ENCODE measurements at regions not wholly inside any gene's neighbourhood (a gene's known extent, or its start where the extent isn't known, plus 50 kb on each side); places are given as distances from the start of the nearest gene placed in this dataset.

GRCh38 chr2:120547662-120548061 is 188.0 kb upstream of the GLI2 start:
- Histone ChIP-seq H4K20me1 (ENCODE audit: insufficient read depth, low read length) (no peaks in the 10 kb centered on the region), H3K36me3 (ENCODE audit: insufficient read depth, low read length) (no peaks in the 10 kb centered on the region), H3K79me2 (ENCODE audit: insufficient read depth, low read length) (no peaks in the 10 kb centered on the region), H3K9ac (ENCODE audit: low read length) (no peak overlapping the region), H3F3A (ENCODE audit: insufficient read depth, low read length) (no peaks in the 10 kb centered on the region), H2AFZ (ENCODE audit: low read length) (no peak overlapping the region), H3K27me3 (ENCODE audit: insufficient read depth, low read length) (no peaks in the 10 kb centered on the region; the same call in 1 of the 2 replicates), H3K9me2 (ENCODE audit: low read depth, low read length) (no peaks in the 10 kb centered on the region), H3K4me3 (ENCODE audit: low read depth, low read length, poor library complexity, severe bottlenecking) (no peak overlapping the region), H3K4me2 (ENCODE audit: low read length) (no peak overlapping the region), H3K4me1 (ENCODE audit: insufficient read depth, low read length, severe bottlenecking) (no peaks in the 10 kb centered on the region), H3K27ac (ENCODE audit: low read depth, low read length, poor library complexity, severe bottlenecking) (no peak overlapping the region), H3K9me3 (ENCODE audit: low read length) (no peaks in the 10 kb centered on the region)
- TF ChIP-seq EZH2 (IDR thresholded peaks at IDR 0.05; ENCODE audit: borderline replicate concordance, low read length), result no peak
- TF ChIP-seq, protein P1, sequence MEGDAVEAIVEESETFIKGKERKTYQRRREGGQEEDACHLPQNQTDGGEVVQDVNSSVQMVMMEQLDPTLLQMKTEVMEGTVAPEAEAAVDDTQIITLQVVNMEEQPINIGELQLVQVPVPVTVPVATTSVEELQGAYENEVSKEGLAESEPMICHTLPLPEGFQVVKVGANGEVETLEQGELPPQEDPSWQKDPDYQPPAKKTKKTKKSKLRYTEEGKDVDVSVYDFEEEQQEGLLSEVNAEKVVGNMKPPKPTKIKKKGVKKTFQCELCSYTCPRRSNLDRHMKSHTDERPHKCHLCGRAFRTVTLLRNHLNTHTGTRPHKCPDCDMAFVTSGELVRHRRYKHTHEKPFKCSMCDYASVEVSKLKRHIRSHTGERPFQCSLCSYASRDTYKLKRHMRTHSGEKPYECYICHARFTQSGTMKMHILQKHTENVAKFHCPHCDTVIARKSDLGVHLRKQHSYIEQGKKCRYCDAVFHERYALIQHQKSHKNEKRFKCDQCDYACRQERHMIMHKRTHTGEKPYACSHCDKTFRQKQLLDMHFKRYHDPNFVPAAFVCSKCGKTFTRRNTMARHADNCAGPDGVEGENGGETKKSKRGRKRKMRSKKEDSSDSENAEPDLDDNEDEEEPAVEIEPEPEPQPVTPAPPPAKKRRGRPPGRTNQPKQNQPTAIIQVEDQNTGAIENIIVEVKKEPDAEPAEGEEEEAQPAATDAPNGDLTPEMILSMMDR (IDR thresholded peaks at IDR 0.05; ENCODE audit: low read length), result no peak

- no peak overlapping the region for H2AFZ ChIP-seq (ENCODE audit: low read length)
- no peak overlapping the region for H3K27ac ChIP-seq (ENCODE audit: low read depth, low read length, poor library complexity, severe bottlenecking)
- no peaks in the 10 kb centered on the region for H3F3A ChIP-seq (ENCODE audit: insufficient read depth, low read length)
- no peaks in the 10 kb centered on the region for H3K79me2 ChIP-seq (ENCODE audit: insufficient read depth, low read length)
- no peak overlapping the region for H3K9ac ChIP-seq (ENCODE audit: low read length)
- H3K27me3 ChIP-seq (ENCODE audit: insufficient read depth, low read length), result no peaks in the 10 kb centered on the region; the same call in 1 of the 2 replicates
- H4K20me1 ChIP-seq (ENCODE audit: insufficient read depth, low read length), result no peaks in the 10 kb centered on the region
- no peaks in the 10 kb centered on the region for H3K9me2 ChIP-seq (ENCODE audit: low read depth, low read length)
- no peak overlapping the region for H3K4me3 ChIP-seq (ENCODE audit: low read depth, low read length, poor library complexity, severe bottlenecking)
- H3K4me2 ChIP-seq (ENCODE audit: low read length), result no peak overlapping the region
- H3K36me3 ChIP-seq (ENCODE audit: insufficient read depth, low read length), result no peaks in the 10 kb centered on the region
- H3K9me3 ChIP-seq (ENCODE audit: low read length), result no peaks in the 10 kb centered on the region
- no peaks in the 10 kb centered on the region for H3K4me1 ChIP-seq (ENCODE audit: insufficient read depth, low read length, severe bottlenecking)
- TF ChIP-seq, protein P1 (IDR thresholded peaks at IDR 0.05; ENCODE audit: low read length), result no peak
- TF ChIP-seq EZH2 (IDR thresholded peaks at IDR 0.05; ENCODE audit: borderline replicate concordance, low read length), result no peak
Measured at GRCh38 chr2:120548627-120549608, 186.8 kb upstream of the GLI2 start.

DNA sequence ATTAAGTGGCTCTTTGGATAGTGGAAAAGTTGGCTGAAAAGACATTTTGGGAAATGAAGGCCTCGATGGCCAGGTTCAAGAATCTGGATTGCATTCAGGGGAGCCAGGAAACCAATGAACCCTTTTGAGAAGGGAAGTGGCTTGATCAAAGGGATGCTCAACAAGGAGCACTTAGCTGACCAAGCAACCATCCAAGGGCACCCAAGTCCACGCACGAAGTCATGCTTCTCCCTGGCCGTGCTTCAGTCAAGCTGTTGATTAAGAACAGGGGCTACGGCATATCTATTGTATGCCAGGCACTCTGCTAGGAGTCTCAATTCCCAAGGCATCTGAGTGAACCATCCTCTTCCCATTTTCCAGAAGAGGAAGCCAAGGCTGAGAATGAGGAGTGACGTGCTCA is 185.8 kb upstream of the GLI2 start:
- no peak overlapping the region for H3K4me3 ChIP-seq (ENCODE audit: low read depth, low read length, poor library complexity, severe bottlenecking)
- no peaks in the 10 kb centered on the region for H3F3A ChIP-seq (ENCODE audit: insufficient read depth, low read length)
- no peaks in the 10 kb centered on the region for H4K20me1 ChIP-seq (ENCODE audit: insufficient read depth, low read length)
- H3K4me1 ChIP-seq (ENCODE audit: insufficient read depth, low read length, severe bottlenecking), result no peaks in the 10 kb centered on the region
- H3K9ac ChIP-seq (ENCODE audit: low read length), result no peak overlapping the region
- H3K36me3 ChIP-seq (ENCODE audit: insufficient read depth, low read length), result no peaks in the 10 kb centered on the region
- H3K27me3 ChIP-seq (ENCODE audit: insufficient read depth, low read length), result no peaks in the 10 kb centered on the region; the same call in 1 of the 2 replicates
- H3K27ac ChIP-seq (ENCODE audit: low read depth, low read length, poor library complexity, severe bottlenecking), result no peak overlapping the region
- H2AFZ ChIP-seq (ENCODE audit: low read length), result no peak overlapping the region
- TF ChIP-seq, protein P1 (IDR thresholded peaks at IDR 0.05; ENCODE audit: low read length), result no peak
- TF ChIP-seq EZH2 (IDR thresholded peaks at IDR 0.05; ENCODE audit: borderline replicate concordance, low read length), result no peak
- no peaks in the 10 kb centered on the region for H3K79me2 ChIP-seq (ENCODE audit: insufficient read depth, low read length)
- H3K9me3 ChIP-seq (ENCODE audit: low read length), result no peaks in the 10 kb centered on the region
- H3K4me2 ChIP-seq (ENCODE audit: low read length), result no peak overlapping the region
- H3K9me2 ChIP-seq (ENCODE audit: low read depth, low read length), result no peaks in the 10 kb centered on the region

Data from OCI-LY1 (cell line).